ENCODE measurements at regions not wholly inside any gene's neighbourhood (a gene's known extent, or its start where the extent isn't known, plus 50 kb on each side); places are given as distances from the start of the nearest gene placed in this dataset.

- Histone ChIP-seq H3K4me2 (no peak overlapping the region), H3K79me2 (ENCODE audit: insufficient read depth, low read depth) (no peaks in the 10 kb centered on the region), H3K4me1 (ENCODE audit: low read depth, poor library complexity, severe bottlenecking) (no peaks in the 10 kb centered on the region), H3K9ac (no peak overlapping the region), H4K20me1 (ENCODE audit: insufficient read depth) (no peaks in the 10 kb centered on the region), H3K36me3 (ENCODE audit: insufficient read depth) (no peaks in the 10 kb centered on the region), H2AFZ (ENCODE audit: low read depth) (no peak overlapping the region), H3K4me3 (IDR thresholded peaks at IDR 0.05; ENCODE audit: insufficient read depth, low read depth, low read length) (no peak overlapping the region), H3K27me3 (ENCODE audit: insufficient read depth, low read depth) (no peaks in the 10 kb centered on the region), H3K27ac (no peak overlapping the region)
- TF ChIP-seq, protein P1, sequence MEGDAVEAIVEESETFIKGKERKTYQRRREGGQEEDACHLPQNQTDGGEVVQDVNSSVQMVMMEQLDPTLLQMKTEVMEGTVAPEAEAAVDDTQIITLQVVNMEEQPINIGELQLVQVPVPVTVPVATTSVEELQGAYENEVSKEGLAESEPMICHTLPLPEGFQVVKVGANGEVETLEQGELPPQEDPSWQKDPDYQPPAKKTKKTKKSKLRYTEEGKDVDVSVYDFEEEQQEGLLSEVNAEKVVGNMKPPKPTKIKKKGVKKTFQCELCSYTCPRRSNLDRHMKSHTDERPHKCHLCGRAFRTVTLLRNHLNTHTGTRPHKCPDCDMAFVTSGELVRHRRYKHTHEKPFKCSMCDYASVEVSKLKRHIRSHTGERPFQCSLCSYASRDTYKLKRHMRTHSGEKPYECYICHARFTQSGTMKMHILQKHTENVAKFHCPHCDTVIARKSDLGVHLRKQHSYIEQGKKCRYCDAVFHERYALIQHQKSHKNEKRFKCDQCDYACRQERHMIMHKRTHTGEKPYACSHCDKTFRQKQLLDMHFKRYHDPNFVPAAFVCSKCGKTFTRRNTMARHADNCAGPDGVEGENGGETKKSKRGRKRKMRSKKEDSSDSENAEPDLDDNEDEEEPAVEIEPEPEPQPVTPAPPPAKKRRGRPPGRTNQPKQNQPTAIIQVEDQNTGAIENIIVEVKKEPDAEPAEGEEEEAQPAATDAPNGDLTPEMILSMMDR (conservative IDR thresholded peaks at IDR 0.05; ENCODE audit: low read depth, low read length) = no peak
These were observed 230.7 kb upstream of the TMC3 start for GRCh38 chr15:81604713-81605112.

DNA sequence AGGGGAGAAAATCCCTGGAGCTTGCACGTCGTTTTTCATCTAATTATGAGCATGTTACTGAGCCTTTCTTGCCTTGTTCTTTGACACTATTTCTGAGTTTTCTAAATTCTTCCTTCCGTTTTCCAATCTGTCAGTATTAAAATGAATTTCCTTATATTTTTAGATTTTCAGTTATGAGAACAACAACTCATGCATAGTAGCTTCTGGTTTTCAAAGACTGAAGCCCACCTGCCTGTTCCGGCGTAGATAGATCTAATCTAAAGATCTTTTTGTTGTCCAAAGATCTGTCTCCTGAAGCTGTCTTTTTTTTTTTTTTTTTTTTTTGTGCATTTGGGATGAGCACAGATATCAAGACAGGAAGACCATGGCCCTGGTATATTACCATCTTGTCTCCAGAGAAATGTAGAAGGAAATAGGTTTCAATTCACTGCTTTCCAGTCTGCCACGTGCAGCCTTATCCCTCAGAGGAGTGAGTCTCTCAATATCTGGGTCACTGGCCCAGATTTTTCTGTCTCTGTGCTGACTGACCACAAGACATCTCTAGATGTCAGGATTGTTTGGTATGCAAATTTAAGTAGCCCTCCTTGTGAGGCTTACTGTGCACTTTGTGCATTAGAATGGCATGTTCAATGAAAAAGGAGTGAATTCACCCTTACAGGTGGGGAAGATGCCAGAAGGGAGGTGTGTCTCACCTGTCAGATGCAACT, 222.3 kb upstream of the TMC3 start:
- Histone ChIP-seq H3K9ac (no peak overlapping the region), H3K79me2 (ENCODE audit: insufficient read depth, low read depth) (no peaks in the 10 kb centered on the region), H3K36me3 (ENCODE audit: insufficient read depth) (no peaks in the 10 kb centered on the region), H3K27ac (no peak overlapping the region), H3K27me3 (ENCODE audit: insufficient read depth, low read depth) (no peaks in the 10 kb centered on the region; the same call in 1 of the 2 replicates), H2AFZ (ENCODE audit: low read depth) (no peak overlapping the region), H3K4me1 (ENCODE audit: low read depth, poor library complexity, severe bottlenecking) (no peaks in the 10 kb centered on the region), H3K4me3 (IDR thresholded peaks at IDR 0.05; ENCODE audit: insufficient read depth, low read depth, low read length) (no peak overlapping the region), H4K20me1 (ENCODE audit: insufficient read depth) (no peaks in the 10 kb centered on the region), H3K4me2 (no peak overlapping the region)
- TF ChIP-seq, protein P1 (conservative IDR thresholded peaks at IDR 0.05; ENCODE audit: low read depth, low read length) = no peak

DNA sequence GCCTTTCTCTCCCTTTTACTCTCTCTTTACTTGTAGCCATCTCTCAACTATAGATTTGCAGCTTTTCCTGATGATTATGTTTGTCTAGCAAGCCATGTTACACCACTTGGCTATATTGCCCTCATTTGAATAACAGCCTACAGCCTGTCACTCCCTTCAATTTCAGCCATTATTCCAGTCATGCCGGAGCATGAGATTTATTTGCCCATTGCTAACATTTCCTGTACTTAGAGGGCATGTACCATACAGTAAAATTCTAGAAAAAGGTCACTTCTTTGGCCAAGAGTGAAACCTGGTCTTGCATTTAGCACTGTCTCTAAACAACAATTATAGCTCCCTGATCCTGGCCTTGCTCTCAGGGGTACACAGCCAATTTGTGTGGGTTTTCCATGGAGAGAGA, 221.7 kb upstream of the TMC3 start:
- Histone ChIP-seq H3K36me3 (ENCODE audit: insufficient read depth) (no peaks in the 10 kb centered on the region), H2AFZ (ENCODE audit: low read depth) (no peak overlapping the region), H3K4me3 (IDR thresholded peaks at IDR 0.05; ENCODE audit: insufficient read depth, low read depth, low read length) (no peak overlapping the region), H3K4me1 (ENCODE audit: low read depth, poor library complexity, severe bottlenecking) (no peaks in the 10 kb centered on the region), H4K20me1 (ENCODE audit: insufficient read depth) (no peaks in the 10 kb centered on the region), H3K79me2 (ENCODE audit: insufficient read depth, low read depth) (no peaks in the 10 kb centered on the region), H3K27me3 (ENCODE audit: insufficient read depth, low read depth) (no peaks in the 10 kb centered on the region; the same call in 1 of the 2 replicates), H3K9ac (no peak overlapping the region), H3K4me2 (no peak overlapping the region), H3K27ac (no peak overlapping the region)
- TF ChIP-seq, protein P1 (conservative IDR thresholded peaks at IDR 0.05; ENCODE audit: low read depth, low read length) = no peak

DNA sequence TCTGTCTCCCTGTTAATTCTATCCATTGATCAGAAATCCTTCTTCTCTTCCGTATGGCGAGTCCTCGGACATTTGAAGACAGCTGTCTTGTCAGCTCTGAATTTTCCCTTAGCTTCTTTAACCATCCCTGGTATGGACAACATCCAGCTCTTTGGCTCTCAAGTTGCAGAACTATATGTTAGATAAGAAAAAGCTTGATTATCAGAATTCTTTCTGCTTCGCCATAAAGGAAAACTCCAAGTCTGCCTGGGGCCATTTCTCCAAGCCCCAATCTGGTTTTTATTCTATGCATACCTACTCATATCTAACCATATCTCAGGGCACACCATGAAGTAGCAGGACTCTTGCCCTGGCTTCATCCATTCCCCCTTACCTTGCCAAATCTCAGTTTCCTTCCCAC, 215.7 kb upstream of the TMC3 start:
- Histone ChIP-seq H4K20me1 (ENCODE audit: insufficient read depth) (no peaks in the 10 kb centered on the region), H3K27ac (no peak overlapping the region), H3K27me3 (ENCODE audit: insufficient read depth, low read depth) (no peaks in the 10 kb centered on the region; the same call in 1 of the 2 replicates), H3K79me2 (ENCODE audit: insufficient read depth, low read depth) (no peaks in the 10 kb centered on the region), H2AFZ (ENCODE audit: low read depth) (no peak overlapping the region), H3K4me2 (no peak overlapping the region), H3K4me3 (IDR thresholded peaks at IDR 0.05; ENCODE audit: insufficient read depth, low read depth, low read length) (no peak overlapping the region), H3K36me3 (ENCODE audit: insufficient read depth) (no peaks in the 10 kb centered on the region), H3K4me1 (ENCODE audit: low read depth, poor library complexity, severe bottlenecking) (no peaks in the 10 kb centered on the region), H3K9ac (no peak overlapping the region)
- TF ChIP-seq, protein P1 (conservative IDR thresholded peaks at IDR 0.05; ENCODE audit: low read depth, low read length) = no peak

Measured in KMS-11 (cell line).